ENCODE measurements at regions not wholly inside any gene's neighbourhood (a gene's known extent, or its start where the extent isn't known, plus 50 kb on each side); places are given as distances from the start of the nearest gene placed in this dataset.

- DNase-seq (ENCODE audit: low read depth, low spot score) (no peak), FAIRE-seq (no peak)
- dilution Hi-C loops (cut with MboI; ENCODE audit: extremely low pct_ligation_motif_present, low sequenced_read_pairs), result no loop called here
- peaks cover 5% of the 10 kb centered on the region for H3K4me1 ChIP-seq (ENCODE audit: control insufficient read depth, extremely low read depth, insufficient read depth, low read length)
- CTCF ChIA-PET, result interaction anchor here (0.5 to 1.1 kb wide), 2 partner anchors 97 to 930 kb away, joined by 3 read pairs; no protein-coding TSS in a partner anchor
- POLR2A ChIA-PET, result no interaction called here
- peak overlapping the region; percentile 66 for H2AFZ ChIP-seq (ENCODE audit: low read depth, low read length)
- no peaks in the 10 kb centered on the region for H4K20me1 ChIP-seq (replicated peaks; ENCODE audit: control insufficient read depth, extremely low read depth, insufficient read depth, low read length)
- H3K4me3 ChIP-seq (replicated peaks in 1 of 3; ENCODE audit: insufficient read depth in 1 of 3, low read depth in 1 of 3, low read length in 3 of 3), result no peak overlapping the region
- H3K9me3 ChIP-seq (replicated peaks; ENCODE audit: control insufficient read depth, insufficient read depth, low read length), result no peaks in the 10 kb centered on the region
- H3K79me2 ChIP-seq (ENCODE audit: control insufficient read depth, insufficient read depth, low read length), result no peaks in the 10 kb centered on the region
- no peak overlapping the region for H3K9ac ChIP-seq (replicated peaks; ENCODE audit: extremely low read depth, insufficient read depth, low read length)
- intact Hi-C loops (cut with micrococcal nuclease), result loop anchor here (1.0 to 10.0 kb wide), 3 partner anchors 67 to 760 kb away; partner anchors contain the start of gene RNF32
- no peaks in the 10 kb centered on the region for H3K9me1 ChIP-seq (replicated peaks; ENCODE audit: control insufficient read depth, extremely low read depth, insufficient read depth, low read length)
- no TSS peak for BruUV-seq (replicated peaks)
- H3K36me3 ChIP-seq (ENCODE audit: control insufficient read depth in 2 of 2, extremely low read depth in 1 of 2, insufficient read depth in 2 of 2, low read length in 2 of 2), result no peaks in the 10 kb centered on the region
- no peak overlapping the region for H3K4me2 ChIP-seq (ENCODE audit: insufficient read depth, low read length)
- TF ChIP-seq MYC (IDR thresholded peaks at IDR 0.05; ENCODE audit: low read depth, low read length), result no peak
- no peak for TF ChIP-seq JUN (IDR thresholded peaks at IDR 0.05; ENCODE audit: borderline replicate concordance, insufficient read depth, insufficient read length, low read depth)
- no peak for TF ChIP-seq POLR2AphosphoS5 (IDR thresholded peaks at IDR 0.05; ENCODE audit: insufficient read depth, low read depth, low read length)
- TF ChIP-seq CTCF (IDR thresholded peaks at IDR 0.05; ENCODE audit: extremely low read depth in 1 of 2, insufficient read depth in 1 of 2, low read depth in 1 of 2, low read length in 2 of 2), result no peak
- no peak for TF ChIP-seq GATA2 (IDR thresholded peaks at IDR 0.05; ENCODE audit: insufficient read depth, insufficient read length, low read depth, low read length)
- TF ChIP-seq FOS (IDR thresholded peaks at IDR 0.05; ENCODE audit: borderline replicate concordance, insufficient read depth, low read length), result no peak
- no peak for TF ChIP-seq EZH2 (IDR thresholded peaks at IDR 0.05; ENCODE audit: borderline replicate concordance, low read depth, low read length, severe bottlenecking)
- TF ChIP-seq POLR2A (IDR thresholded peaks at IDR 0.05; ENCODE audit: low read depth, low read length), result no peak
- no peak for TF ChIP-seq MAX (IDR thresholded peaks at IDR 0.05; ENCODE audit: insufficient read depth, insufficient read length)
- no peaks in the 10 kb centered on the region for H3K27me3 ChIP-seq (ENCODE audit: control insufficient read depth in 2 of 2, insufficient read depth in 2 of 2, low read length in 2 of 2)
- peak overlapping the region; percentile 66 for H3K27ac ChIP-seq (ENCODE audit: insufficient read depth, low read depth, low read length)
Measured at GRCh38 chr7:155884225-155885166, 72.2 kb upstream of the SHH start.
